Neuronal stem cell (in vitro differentiated cells): ENCODE measurements at regions not wholly inside any gene's neighbourhood (a gene's known extent, or its start where the extent isn't known, plus 50 kb on each side); places are given as distances from the start of the nearest gene placed in this dataset.

Experiments used
- DNase-seq: peaks from one replicate; pipeline ENCODE4 v3.0.0-alpha.2; 2013; ENCODE audit warnings: low spot score
- H2AFZ ChIP-seq: one replicate; pipeline ENCODE4 v1.6.1; 2013; ENCODE audit warnings: mild to moderate bottlenecking, low read length, inconsistent platforms
- H2AK5ac ChIP-seq: 2 replicates; pipeline ENCODE4 v1.6.1; 2013; ENCODE audit warnings: low read depth, mild to moderate bottlenecking, inconsistent platforms, low read length, moderate library complexity, mixed read lengths
- H2BK120ac ChIP-seq: 2 replicates; pipeline ENCODE4 v1.6.1; 2013; ENCODE audit warnings: low read depth, mild to moderate bottlenecking, inconsistent platforms, low read length, moderate library complexity, mixed read lengths
- H2BK12ac ChIP-seq: one replicate; pipeline ENCODE4 v1.6.1; 2013; ENCODE audit warnings: low read length, inconsistent platforms
- H2BK15ac ChIP-seq: 2 replicates; pipeline ENCODE4 v1.6.1; 2013; ENCODE audit warnings: mild to moderate bottlenecking, low read length, inconsistent platforms, mixed read lengths
- H2BK5ac ChIP-seq: one replicate; pipeline ENCODE4 v1.6.1; 2013; ENCODE audit warnings: inconsistent platforms, mild to moderate bottlenecking, low read length, moderate library complexity
- H3K14ac ChIP-seq: one replicate; pipeline ENCODE4 v1.6.1; 2013; ENCODE audit warnings: low read length, inconsistent platforms
- H3K18ac ChIP-seq: 2 replicates; pipeline ENCODE4 v1.6.1; 2013; ENCODE audit warnings: low read length, inconsistent platforms
- H3K23ac ChIP-seq: 2 replicates; pipeline ENCODE4 v1.6.1; 2013; ENCODE audit warnings: low read depth, mild to moderate bottlenecking, mixed read lengths, low read length, inconsistent platforms; ENCODE audit not compliant: poor library complexity
- H3K27ac ChIP-seq: replicated peaks from 3 replicates; pipeline ENCODE4 v1.5.1; 2013; ENCODE audit warnings: low read length, inconsistent platforms
- H3K27me3 ChIP-seq, 3 experiments: 2 replicates each; pipeline ENCODE4 v1.6.1; 2013; ENCODE audit warnings: low read length in 3 of 3, mild to moderate bottlenecking in 2 of 3, inconsistent platforms in 1 of 3, low read depth in 1 of 3, mixed read lengths in 1 of 3, moderate library complexity in 1 of 3; ENCODE audit not compliant: control insufficient read depth in 3 of 3, insufficient read depth in 3 of 3
- H3K36me3 ChIP-seq, 2 donors: replicated peaks in 1 of 2; 2 replicates each; pipeline ENCODE4 v1.6.1; 2013; ENCODE audit warnings: low read length in 2 of 2; ENCODE audit not compliant: control insufficient read depth in 2 of 2, insufficient read depth in 2 of 2
- H3K4ac ChIP-seq: 2 replicates; pipeline ENCODE4 v1.6.1; 2013; ENCODE audit warnings: inconsistent platforms, mild to moderate bottlenecking, low read length, moderate library complexity
- H3K4me1 ChIP-seq, 2 donors: 1 replicate in 1 of 2; 2 replicates in 1 of 2; pipeline ENCODE4 v1.6.1; 2013; ENCODE audit warnings: low read length in 2 of 2, low read depth in 1 of 2; ENCODE audit not compliant: control insufficient read depth in 2 of 2, insufficient read depth in 1 of 2
- H3K4me2 ChIP-seq: one replicate; pipeline ENCODE4 v1.6.1; 2013; ENCODE audit warnings: mild to moderate bottlenecking, low read length, inconsistent platforms; ENCODE audit not compliant: insufficient read depth, poor library complexity, severe bottlenecking
- H3K4me3 ChIP-seq, 2 donors: 2 replicates each; pipeline ENCODE4 v1.5.1; 2013; ENCODE audit warnings: low read length in 2 of 2, mild to moderate bottlenecking in 2 of 2, inconsistent platforms in 1 of 2, moderate library complexity in 1 of 2
- H3K79me1 ChIP-seq: one replicate; pipeline ENCODE4 v1.6.1; 2013; ENCODE audit warnings: low read depth, mild to moderate bottlenecking, inconsistent platforms, low read length, moderate library complexity
- H3K9ac ChIP-seq: one replicate; pipeline ENCODE4 v1.6.1; 2013; ENCODE audit warnings: mild to moderate bottlenecking, low read depth, low read length, inconsistent platforms; ENCODE audit not compliant: poor library complexity
- H3K9me3 ChIP-seq, 2 donors: replicated peaks in 1 of 2; 2 replicates each; pipeline versions ENCODE3 to v1.6.1; 2013; ENCODE audit warnings: low read length in 2 of 2, mild to moderate bottlenecking in 2 of 2, inconsistent platforms in 1 of 2, low read depth in 1 of 2, mixed read lengths in 1 of 2, moderate library complexity in 1 of 2; ENCODE audit not compliant: control insufficient read depth in 2 of 2, insufficient read depth in 1 of 2
- H4K8ac ChIP-seq: one replicate; pipeline ENCODE4 v1.6.1; 2013; ENCODE audit warnings: low read depth, mild to moderate bottlenecking, inconsistent platforms, low read length, moderate library complexity
- H4K91ac ChIP-seq: one replicate; pipeline ENCODE4 v1.6.1; 2013; ENCODE audit warnings: low read length, low read depth, mild to moderate bottlenecking, inconsistent platforms; ENCODE audit not compliant: poor library complexity
- WGBS, 2 donors: extraction: QIAGEN DNeasy Blood & Tissue Kit; methylation state at CpG; one replicate each; pipeline ENCODE4 v1.1.7; 2013; ENCODE audit warnings: missing lambda C conversion rate in 2 of 2, mixed read lengths in 1 of 2; ENCODE audit not compliant: insufficient read length in 2 of 2, insufficient replicate concordance in 1 of 2; ENCODE audit errors: extremely low coverage in 2 of 2; 5-methylcytosine and 5-hydroxymethylcytosine counted together

DNA sequence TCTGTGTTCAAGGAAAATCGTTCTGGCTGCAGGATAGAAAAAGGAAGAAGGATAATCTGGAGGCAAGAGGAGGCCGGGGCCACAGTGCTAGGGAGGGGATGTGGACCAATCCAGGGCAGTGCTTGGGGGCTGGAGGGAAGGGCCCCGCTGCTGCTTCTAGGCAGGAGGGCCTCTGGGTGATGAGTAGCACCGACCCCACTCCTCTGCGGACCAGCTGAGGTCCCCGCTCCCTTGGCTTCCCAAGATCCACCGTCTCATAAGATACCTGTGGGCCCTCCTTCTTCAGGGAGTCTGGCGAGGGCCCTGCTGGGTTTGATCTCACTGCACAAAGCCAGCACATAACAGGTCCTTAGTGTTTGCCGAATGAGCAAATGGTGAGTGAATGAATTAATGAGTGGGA, 93.5 kb upstream of the MVB12B start:
- Histone ChIP-seq H3K18ac (no peak overlapping the region), H3K36me3 (no peaks in the 10 kb centered on the region)

DNA sequence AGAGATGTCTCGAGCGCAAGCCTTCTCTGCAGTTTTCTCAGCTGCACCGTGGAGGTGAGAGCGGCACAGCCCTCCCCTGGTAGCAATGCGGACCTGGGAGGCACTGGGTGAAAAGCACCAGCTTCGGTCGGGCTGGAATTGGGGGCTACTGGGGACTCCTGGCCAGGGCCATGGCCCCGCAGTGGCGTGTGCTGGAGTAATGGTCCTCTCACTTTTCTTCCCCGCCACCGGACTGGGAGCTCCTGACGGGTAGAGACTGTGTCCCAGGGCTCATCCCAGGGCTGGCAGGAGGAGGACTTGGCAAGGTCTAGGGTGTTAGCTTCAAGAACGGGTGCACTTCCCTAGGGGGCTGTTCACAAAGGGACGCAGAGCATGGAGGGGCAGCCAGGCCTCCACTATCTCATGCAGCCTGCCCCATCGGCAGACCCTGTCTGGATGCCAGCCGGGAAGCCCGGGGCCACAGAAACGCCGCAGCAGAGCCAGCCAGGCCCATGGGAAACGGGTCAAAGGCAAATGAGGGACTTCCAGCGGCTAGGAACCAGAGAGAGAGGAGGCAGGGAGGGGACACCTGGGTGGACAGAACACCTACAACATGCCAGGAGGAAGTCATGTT, 92.6 kb upstream of the MVB12B start:
- peak overlapping the region; percentile 31 for H3K14ac ChIP-seq
- H3K23ac ChIP-seq = no peak overlapping the region
- peaks cover 0 to 3% (median 0%) of the 10 kb centered on the region in 3 experiments for H3K27me3 ChIP-seq
- no peaks in the 10 kb centered on the region for H3K36me3 ChIP-seq
- H3K9ac ChIP-seq = no peak overlapping the region
- H3K4me1 ChIP-seq = no peaks in the 10 kb centered on the region
- no peak overlapping the region for H2BK15ac ChIP-seq
- H2AK5ac ChIP-seq = no peak overlapping the region
- no peak overlapping the region for H3K4me3 ChIP-seq
- no peak overlapping the region for H2BK120ac ChIP-seq
- no peak for DNase-seq
- WGBS, 2 donors = no CpG with 5 or more reads among the region's 21 CpGs
- no peak overlapping the region for H3K27ac ChIP-seq
- no peak overlapping the region for H2BK12ac ChIP-seq
- H3K9me3 ChIP-seq = no peaks in the 10 kb centered on the region
- H3K4ac ChIP-seq = no peak overlapping the region
- no peak overlapping the region for H4K8ac ChIP-seq
- no peaks in the 10 kb centered on the region for H3K79me1 ChIP-seq
- no peak overlapping the region for H3K4me2 ChIP-seq
- H3K18ac ChIP-seq = no peak overlapping the region
- H4K91ac ChIP-seq = no peak overlapping the region
- H2AFZ ChIP-seq = no peak overlapping the region
- no peak overlapping the region for H2BK5ac ChIP-seq

More for the DNA sequence above, 93.5 kb upstream of the MVB12B start:
- no peak overlapping the region for H4K8ac ChIP-seq
- H3K27ac ChIP-seq = no peak overlapping the region
- no peak overlapping the region for H2AK5ac ChIP-seq
- no peak for DNase-seq
- no CpG with 5 or more reads among the region's 9 CpGs for WGBS, 2 donors
- peaks cover 0 to 4% of the 10 kb centered on the region in 2 donors for H3K4me1 ChIP-seq
- H2BK15ac ChIP-seq = no peak overlapping the region
- H3K14ac ChIP-seq = no peak overlapping the region
- no peaks in the 10 kb centered on the region for H3K79me1 ChIP-seq
- no peak overlapping the region for H3K23ac ChIP-seq
- H3K27me3 ChIP-seq = peaks cover 0 to 7% (median 5%) of the 10 kb centered on the region in 3 experiments
- H3K9me3 ChIP-seq = no peaks in the 10 kb centered on the region
- H3K4me2 ChIP-seq = no peak overlapping the region
- no peak overlapping the region for H2BK5ac ChIP-seq
- H3K4ac ChIP-seq = no peak overlapping the region
- H3K4me3 ChIP-seq = no peak overlapping the region
- H3K9ac ChIP-seq = no peak overlapping the region
- no peak overlapping the region for H2AFZ ChIP-seq
- no peak overlapping the region for H2BK120ac ChIP-seq
- H4K91ac ChIP-seq = no peak overlapping the region
- H2BK12ac ChIP-seq = no peak overlapping the region

- Histone ChIP-seq H3K27ac (no peak overlapping the region), H3K14ac (no peak overlapping the region), H3K36me3 (no peaks in the 10 kb centered on the region), H3K18ac (no peak overlapping the region), H3K9ac (no peak overlapping the region), H3K4me2 (no peak overlapping the region), H3K4me1 (no peaks in the 10 kb centered on the region), H2AK5ac (no peak overlapping the region), H2BK5ac (no peak overlapping the region), H2BK120ac (no peak overlapping the region), H2AFZ (no peak overlapping the region), H4K8ac (no peak overlapping the region), H3K79me1 (no peaks in the 10 kb centered on the region), H2BK15ac (no peak overlapping the region), H3K4ac (no peak overlapping the region), H3K9me3 (no peaks in the 10 kb centered on the region), H3K23ac (no peak overlapping the region), H3K4me3 (no peak overlapping the region), H4K91ac (no peak overlapping the region), H2BK12ac (no peak overlapping the region), H3K27me3 (no peaks in the 10 kb centered on the region)
- DNase-seq = no peak
- no CpG with 5 or more reads among the region's 8 CpGs for WGBS, 2 donors
Observed at GRCh38 chr9:126234681-126235335, 91.8 kb upstream of the MVB12B start.

DNA sequence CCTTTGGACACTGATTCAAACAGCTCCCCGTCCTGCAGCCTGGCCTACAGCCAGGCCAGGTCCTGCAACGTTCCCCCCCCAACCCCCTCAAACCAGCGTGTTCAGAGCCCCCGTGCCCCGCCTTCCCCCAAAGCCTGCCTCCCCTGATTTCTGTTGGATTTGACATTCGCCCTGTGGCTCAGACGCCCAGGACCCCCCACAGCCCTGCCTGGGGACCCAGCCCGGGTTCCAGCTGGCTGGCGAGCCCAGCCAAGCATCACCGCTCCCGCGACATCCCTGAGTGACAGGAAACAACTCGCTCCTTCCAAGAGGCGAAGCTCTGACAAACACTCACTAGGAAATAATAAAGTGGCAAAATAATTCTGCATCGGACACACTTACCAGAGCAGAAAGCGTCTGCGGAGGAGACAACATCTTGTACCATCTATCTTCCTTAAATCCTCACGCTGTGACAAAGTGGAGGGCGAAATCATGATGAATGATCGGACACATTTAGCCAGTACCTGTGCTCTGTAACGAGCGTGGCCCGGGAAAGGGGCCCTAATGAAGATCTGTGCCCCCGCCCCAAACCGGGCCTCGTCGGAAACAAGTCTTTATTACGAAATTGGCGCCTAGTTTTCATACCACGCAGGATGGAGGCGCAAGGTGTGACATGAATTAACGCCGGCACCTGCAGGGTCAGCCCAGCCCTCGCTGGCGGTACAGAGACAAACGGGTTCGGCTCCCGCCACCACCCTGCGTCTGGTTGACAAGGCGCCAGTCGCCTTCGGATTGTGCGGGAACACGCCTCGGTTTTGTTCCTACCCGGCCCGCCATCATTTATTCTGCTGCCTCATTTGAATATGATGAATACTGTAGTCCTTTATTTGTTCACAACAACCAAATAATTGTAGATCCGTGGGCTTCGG, 91.0 kb upstream of the MVB12B start:
- Histone ChIP-seq H3K9me3 (no peaks in the 10 kb centered on the region), H3K4me1 (no peaks in the 10 kb centered on the region), H3K79me1 (no peaks in the 10 kb centered on the region), H4K8ac (no peak overlapping the region), H2BK5ac (no peak overlapping the region), H3K9ac (no peak overlapping the region), H3K14ac (no peak overlapping the region), H4K91ac (no peak overlapping the region), H3K27me3 (no peaks in the 10 kb centered on the region), H3K23ac (no peak overlapping the region), H3K4me2 (no peak overlapping the region), H3K4ac (no peak overlapping the region), H3K36me3 (no peaks in the 10 kb centered on the region), H2BK12ac (no peak overlapping the region), H2BK15ac (no peak overlapping the region), H3K27ac (no peak overlapping the region), H2BK120ac (no peak overlapping the region), H2AFZ (no peak overlapping the region), H3K18ac (no peak overlapping the region), H3K4me3 (no peak overlapping the region), H2AK5ac (no peak overlapping the region)
- no peak for DNase-seq
- no CpG with 5 or more reads among the region's 49 CpGs for WGBS, 2 donors
